ENCODE measurements at regions not wholly inside any gene's neighbourhood (a gene's known extent, or its start where the extent isn't known, plus 50 kb on each side); places are given as distances from the start of the nearest gene placed in this dataset.
A peak's percentile ranks its signal among the peaks of the same experiment; 100 is the strongest.

- Mint-ChIP-seq H3K36me3 (ENCODE audit: unreplicated experiment) (no peaks in the 10 kb centered on the region), H3K27me3 (ENCODE audit: unreplicated experiment) (no peaks in the 10 kb centered on the region), H3K27ac (ENCODE audit: unreplicated experiment) (no peak overlapping the region), H3K4me3 (ENCODE audit: unreplicated experiment) (no peak overlapping the region), H3K9me3 (ENCODE audit: unreplicated experiment) (peaks cover 3% of the 10 kb centered on the region), H3K4me1 (ENCODE audit: unreplicated experiment) (peaks cover 21% of the 10 kb centered on the region)
- TF ChIP-seq, protein P1, sequence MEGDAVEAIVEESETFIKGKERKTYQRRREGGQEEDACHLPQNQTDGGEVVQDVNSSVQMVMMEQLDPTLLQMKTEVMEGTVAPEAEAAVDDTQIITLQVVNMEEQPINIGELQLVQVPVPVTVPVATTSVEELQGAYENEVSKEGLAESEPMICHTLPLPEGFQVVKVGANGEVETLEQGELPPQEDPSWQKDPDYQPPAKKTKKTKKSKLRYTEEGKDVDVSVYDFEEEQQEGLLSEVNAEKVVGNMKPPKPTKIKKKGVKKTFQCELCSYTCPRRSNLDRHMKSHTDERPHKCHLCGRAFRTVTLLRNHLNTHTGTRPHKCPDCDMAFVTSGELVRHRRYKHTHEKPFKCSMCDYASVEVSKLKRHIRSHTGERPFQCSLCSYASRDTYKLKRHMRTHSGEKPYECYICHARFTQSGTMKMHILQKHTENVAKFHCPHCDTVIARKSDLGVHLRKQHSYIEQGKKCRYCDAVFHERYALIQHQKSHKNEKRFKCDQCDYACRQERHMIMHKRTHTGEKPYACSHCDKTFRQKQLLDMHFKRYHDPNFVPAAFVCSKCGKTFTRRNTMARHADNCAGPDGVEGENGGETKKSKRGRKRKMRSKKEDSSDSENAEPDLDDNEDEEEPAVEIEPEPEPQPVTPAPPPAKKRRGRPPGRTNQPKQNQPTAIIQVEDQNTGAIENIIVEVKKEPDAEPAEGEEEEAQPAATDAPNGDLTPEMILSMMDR (IDR thresholded peaks at IDR 0.05), result no peak
- DNase-seq (ENCODE audit: extremely low spot score, unreplicated experiment), result no peak
Measured at GRCh38 chr5:173534664-173535063, 81.8 kb downstream of the BOD1 start.

GRCh38 chr5:173534031-173534430 is 82.4 kb downstream of the BOD1 start:
- H3K4me3 Mint-ChIP-seq (ENCODE audit: unreplicated experiment), result no peak overlapping the region
- no peak overlapping the region for H3K27ac Mint-ChIP-seq (ENCODE audit: unreplicated experiment)
- TF ChIP-seq, protein P1 (IDR thresholded peaks at IDR 0.05), result no peak
- DNase-seq (ENCODE audit: extremely low spot score, unreplicated experiment), result peak; percentile 46
- H3K36me3 Mint-ChIP-seq (ENCODE audit: unreplicated experiment), result no peaks in the 10 kb centered on the region
- peaks cover 21% of the 10 kb centered on the region for H3K4me1 Mint-ChIP-seq (ENCODE audit: unreplicated experiment)
- H3K9me3 Mint-ChIP-seq (ENCODE audit: unreplicated experiment), result peaks cover 3% of the 10 kb centered on the region
- no peaks in the 10 kb centered on the region for H3K27me3 Mint-ChIP-seq (ENCODE audit: unreplicated experiment)

DNA sequence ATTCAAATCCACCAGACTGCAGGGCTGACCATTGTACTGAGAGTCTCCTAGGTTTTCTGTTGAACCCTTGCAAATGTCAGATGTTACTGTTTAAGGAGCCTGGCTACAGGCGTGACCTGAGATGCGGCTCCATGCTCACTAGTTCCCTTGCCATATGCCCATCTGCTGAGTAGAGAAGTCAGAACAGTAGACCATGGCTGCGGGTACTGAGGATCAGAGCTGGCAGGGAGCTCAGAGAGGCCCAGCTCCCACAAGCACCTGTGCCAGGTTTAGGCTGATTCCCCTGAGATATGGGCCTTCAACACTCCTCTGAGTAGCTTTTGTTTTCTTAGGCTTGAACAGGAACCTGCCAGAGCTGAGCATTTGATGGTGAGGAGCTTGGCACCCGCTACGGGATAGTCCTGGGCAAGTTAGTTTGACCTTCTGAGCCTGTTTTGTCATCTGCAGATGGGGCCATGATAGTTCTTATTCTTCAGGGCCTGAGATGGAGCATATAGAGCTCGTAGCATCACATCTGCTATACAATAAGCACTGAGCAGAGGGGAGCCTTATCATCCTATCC is 83.7 kb downstream of the BOD1 start:
- H3K36me3 Mint-ChIP-seq (ENCODE audit: unreplicated experiment), result no peaks in the 10 kb centered on the region
- H3K27ac Mint-ChIP-seq (ENCODE audit: unreplicated experiment), result peak overlapping the region; percentile 44
- peaks cover 3% of the 10 kb centered on the region for H3K9me3 Mint-ChIP-seq (ENCODE audit: unreplicated experiment)
- no peak for DNase-seq (ENCODE audit: extremely low spot score, unreplicated experiment)
- H3K4me3 Mint-ChIP-seq (ENCODE audit: unreplicated experiment), result no peak overlapping the region
- TF ChIP-seq, protein P1 (IDR thresholded peaks at IDR 0.05), result no peak
- peaks cover 21% of the 10 kb centered on the region for H3K4me1 Mint-ChIP-seq (ENCODE audit: unreplicated experiment)
- no peaks in the 10 kb centered on the region for H3K27me3 Mint-ChIP-seq (ENCODE audit: unreplicated experiment)

DNA sequence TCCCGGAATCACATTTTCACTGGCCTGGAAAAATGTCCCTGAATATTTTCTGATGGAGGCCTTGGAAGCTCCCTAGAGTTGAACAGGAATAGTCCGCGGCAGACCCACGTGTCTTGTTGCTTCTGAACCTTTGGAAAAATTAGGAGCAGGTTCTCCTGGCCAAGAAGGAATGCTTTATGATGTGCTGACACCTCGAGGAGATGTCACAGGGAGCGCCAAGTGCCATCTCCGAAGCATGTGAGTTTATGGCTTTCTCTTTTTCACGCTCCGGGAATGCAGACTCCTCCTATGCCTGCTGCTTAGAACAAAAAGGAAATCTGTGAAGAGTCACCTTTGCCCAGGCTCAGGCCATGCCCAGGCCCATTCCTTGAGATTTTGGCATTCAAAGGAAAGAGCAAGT is 84.6 kb downstream of the BOD1 start:
- TF ChIP-seq, protein P1 (IDR thresholded peaks at IDR 0.05), result no peak
- Mint-ChIP-seq H3K4me1 (ENCODE audit: unreplicated experiment) (peaks cover 16% of the 10 kb centered on the region), H3K27me3 (ENCODE audit: unreplicated experiment) (no peaks in the 10 kb centered on the region), H3K36me3 (ENCODE audit: unreplicated experiment) (no peaks in the 10 kb centered on the region), H3K4me3 (ENCODE audit: unreplicated experiment) (no peak overlapping the region), H3K9me3 (ENCODE audit: unreplicated experiment) (peaks cover 3% of the 10 kb centered on the region), H3K27ac (ENCODE audit: unreplicated experiment) (no peak overlapping the region)
- DNase-seq (ENCODE audit: extremely low spot score, unreplicated experiment), result no peak

DNA sequence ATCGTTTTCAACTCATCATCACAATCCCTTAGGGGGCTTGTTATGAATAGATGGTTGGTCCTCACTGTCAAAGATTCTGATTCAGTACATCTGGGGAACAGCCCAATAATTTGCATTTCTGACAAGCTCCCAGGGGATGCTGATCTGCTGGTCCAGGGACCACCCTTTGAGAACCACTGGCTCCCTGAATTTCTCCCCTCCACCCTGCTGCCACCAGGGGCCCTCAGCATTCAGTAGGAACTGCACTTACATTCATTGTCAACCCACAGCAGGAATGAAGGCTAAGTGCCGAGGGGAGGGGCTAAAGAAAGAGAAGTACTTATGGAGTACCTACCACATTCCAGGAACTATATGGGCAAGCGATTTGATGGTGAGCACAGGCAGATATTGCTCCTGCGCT is 85.9 kb downstream of the BOD1 start:
- H3K36me3 Mint-ChIP-seq (ENCODE audit: unreplicated experiment), result no peaks in the 10 kb centered on the region
- DNase-seq (ENCODE audit: extremely low spot score, unreplicated experiment), result no peak
- peaks cover 9% of the 10 kb centered on the region for H3K4me1 Mint-ChIP-seq (ENCODE audit: unreplicated experiment)
- no peak overlapping the region for H3K27ac Mint-ChIP-seq (ENCODE audit: unreplicated experiment)
- H3K27me3 Mint-ChIP-seq (ENCODE audit: unreplicated experiment), result no peaks in the 10 kb centered on the region
- TF ChIP-seq, protein P1 (IDR thresholded peaks at IDR 0.05), result peak; percentile 20
- no peak overlapping the region for H3K4me3 Mint-ChIP-seq (ENCODE audit: unreplicated experiment)
- peaks cover 3% of the 10 kb centered on the region for H3K9me3 Mint-ChIP-seq (ENCODE audit: unreplicated experiment)
